MCF 10A (cell line): ENCODE measurements at regions not wholly inside any gene's neighbourhood (a gene's known extent, or its start where the extent isn't known, plus 50 kb on each side); places are given as distances from the start of the nearest gene placed in this dataset.

Experiments used
- BruUV-seq: library from RNA; stranded (reverse); fragments of 400-500 nt; replicated peaks from 2 replicates; lab custom pipeline; 2021; lab: Mats Ljungman, UMichigan
- CTCF ChIA-PET: fragments of 300-600 bp; sonication (Branson Sonifier 250); formaldehyde crosslinking; extraction: SDS; loops from one replicate; lab custom pipeline; 2021; ENCODE audit warnings: antibody characterized with exemption, inconsistent platforms; lab: Yijun Ruan, JAX
- POLR2A ChIA-PET: fragments of 300-600, 350-650 bp; sonication (Branson Sonifier 250); formaldehyde crosslinking; extraction: SDS; loops from one replicate; lab custom pipeline; 2020; ENCODE audit warnings: antibody characterized with exemption, inconsistent platforms; lab: Yijun Ruan, JAX
- DNase-seq: peaks from one replicate; pipeline ENCODE4 v3.0.0-alpha.2; 2018; ENCODE audit not compliant: unreplicated experiment
- H3K27ac Mint-ChIP-seq: one replicate; pipeline ENCODE4 v1.8.0; 2022; ENCODE audit warnings: mild to moderate bottlenecking, low read depth, mixed read lengths; ENCODE audit not compliant: unreplicated experiment
- H3K27me3 Mint-ChIP-seq: one replicate; pipeline ENCODE4 v1.8.0; 2022; ENCODE audit warnings: mixed read lengths; ENCODE audit not compliant: insufficient read depth, unreplicated experiment
- H3K36me3 Mint-ChIP-seq: one replicate; pipeline ENCODE4 v1.8.0; 2022; ENCODE audit warnings: mild to moderate bottlenecking, moderate library complexity, mixed read lengths; ENCODE audit not compliant: insufficient read depth, unreplicated experiment
- H3K4me1 Mint-ChIP-seq: one replicate; pipeline ENCODE4 v1.8.0; 2022; ENCODE audit warnings: mixed read lengths; ENCODE audit not compliant: insufficient read depth, unreplicated experiment
- H3K4me3 Mint-ChIP-seq: one replicate; pipeline ENCODE4 v1.8.0; 2022; ENCODE audit warnings: mild to moderate bottlenecking, moderate library complexity, mixed read lengths; ENCODE audit not compliant: unreplicated experiment
- H3K9me3 Mint-ChIP-seq: one replicate; pipeline ENCODE4 v1.8.0; 2022; ENCODE audit warnings: mixed read lengths; ENCODE audit not compliant: unreplicated experiment
- intact Hi-C: fragments of 100-400 bp; cut with micrococcal nuclease; formaldehyde crosslinking; loops from 2 replicates; pipeline ENCODE4 v1.14.1; 2022
- TF ChIP-seq, protein P1 (sequence below): fragments of 200-600 bp; IDR thresholded peaks from one replicate; pipeline ENCODE4 v1.8.0; 2022; ENCODE audit warnings: antibody characterized with exemption, mild to moderate bottlenecking; ENCODE audit not compliant: unreplicated experiment

DNA sequence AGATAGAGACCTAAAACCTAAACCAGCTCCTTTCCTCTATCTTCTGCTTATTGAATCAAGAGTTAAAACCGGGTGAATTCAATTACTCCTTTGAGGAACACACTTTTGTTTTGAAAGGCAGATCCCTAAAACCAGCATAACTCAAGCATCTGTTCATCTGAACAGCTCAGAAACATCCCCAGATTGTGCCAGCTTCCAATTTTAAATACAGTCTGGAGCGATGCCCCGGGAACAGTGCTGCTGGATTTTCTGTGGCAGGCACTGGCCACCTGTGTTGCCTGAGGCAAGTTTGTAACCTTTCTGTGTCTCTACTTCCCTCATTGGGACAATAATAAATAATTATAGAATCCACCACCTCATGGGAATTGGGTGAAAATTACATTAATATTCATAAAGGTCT lies 281.4 kb upstream of the NFE2L3 start:
- H3K4me1 Mint-ChIP-seq = no peaks in the 10 kb centered on the region
- H3K4me3 Mint-ChIP-seq = no peak overlapping the region
- intact Hi-C loops = no loop called here
- BruUV-seq = no TSS peak
- TF ChIP-seq, protein P1, sequence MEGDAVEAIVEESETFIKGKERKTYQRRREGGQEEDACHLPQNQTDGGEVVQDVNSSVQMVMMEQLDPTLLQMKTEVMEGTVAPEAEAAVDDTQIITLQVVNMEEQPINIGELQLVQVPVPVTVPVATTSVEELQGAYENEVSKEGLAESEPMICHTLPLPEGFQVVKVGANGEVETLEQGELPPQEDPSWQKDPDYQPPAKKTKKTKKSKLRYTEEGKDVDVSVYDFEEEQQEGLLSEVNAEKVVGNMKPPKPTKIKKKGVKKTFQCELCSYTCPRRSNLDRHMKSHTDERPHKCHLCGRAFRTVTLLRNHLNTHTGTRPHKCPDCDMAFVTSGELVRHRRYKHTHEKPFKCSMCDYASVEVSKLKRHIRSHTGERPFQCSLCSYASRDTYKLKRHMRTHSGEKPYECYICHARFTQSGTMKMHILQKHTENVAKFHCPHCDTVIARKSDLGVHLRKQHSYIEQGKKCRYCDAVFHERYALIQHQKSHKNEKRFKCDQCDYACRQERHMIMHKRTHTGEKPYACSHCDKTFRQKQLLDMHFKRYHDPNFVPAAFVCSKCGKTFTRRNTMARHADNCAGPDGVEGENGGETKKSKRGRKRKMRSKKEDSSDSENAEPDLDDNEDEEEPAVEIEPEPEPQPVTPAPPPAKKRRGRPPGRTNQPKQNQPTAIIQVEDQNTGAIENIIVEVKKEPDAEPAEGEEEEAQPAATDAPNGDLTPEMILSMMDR = no peak
- ChIA-PET CTCF (interaction anchor here (1.1 kb wide), 1 partner anchor 9 kb away, joined by 3 read pairs; no protein-coding TSS in a partner anchor), POLR2A (no interaction called here)
- no peak overlapping the region for H3K27ac Mint-ChIP-seq
- H3K9me3 Mint-ChIP-seq = no peaks in the 10 kb centered on the region
- no peak for DNase-seq
- no peaks in the 10 kb centered on the region for H3K36me3 Mint-ChIP-seq
- peaks cover 78% of the 10 kb centered on the region for H3K27me3 Mint-ChIP-seq

DNA sequence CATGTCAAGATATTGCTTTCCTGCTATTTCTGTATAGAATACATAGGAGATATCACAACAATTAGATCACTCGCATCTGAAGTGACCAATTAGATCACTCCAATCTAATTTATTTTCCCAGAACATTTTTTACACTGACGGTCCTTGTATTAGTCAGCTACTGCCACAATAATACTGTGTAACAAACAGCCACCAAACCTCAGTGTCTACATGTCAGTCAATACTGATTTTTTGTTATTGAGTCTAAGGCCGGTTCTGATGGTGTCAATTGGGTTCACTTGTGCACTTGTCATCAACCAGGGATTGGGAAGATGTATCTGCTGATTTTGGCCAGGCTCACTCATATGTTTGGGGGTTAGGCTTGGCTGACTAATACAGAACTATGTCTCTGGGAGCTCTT lies 275.9 kb upstream of the NFE2L3 start:
- no TSS peak for BruUV-seq
- TF ChIP-seq, protein P1 = no peak
- intact Hi-C loops = no loop called here
- DNase-seq = no peak
- CTCF ChIA-PET = interaction anchor here (0.7 kb wide), 1 partner anchor 70 kb away, joined by 3 read pairs; no protein-coding TSS in a partner anchor
- Mint-ChIP-seq H3K4me1 (no peaks in the 10 kb centered on the region), H3K36me3 (no peaks in the 10 kb centered on the region), H3K27me3 (peaks cover 78% of the 10 kb centered on the region), H3K27ac (no peak overlapping the region), H3K4me3 (no peak overlapping the region), H3K9me3 (no peaks in the 10 kb centered on the region)
- POLR2A ChIA-PET = interaction anchor here (0.6 kb wide), 1 partner anchor 16 kb away, joined by 3 read pairs; no protein-coding TSS in a partner anchor

DNA sequence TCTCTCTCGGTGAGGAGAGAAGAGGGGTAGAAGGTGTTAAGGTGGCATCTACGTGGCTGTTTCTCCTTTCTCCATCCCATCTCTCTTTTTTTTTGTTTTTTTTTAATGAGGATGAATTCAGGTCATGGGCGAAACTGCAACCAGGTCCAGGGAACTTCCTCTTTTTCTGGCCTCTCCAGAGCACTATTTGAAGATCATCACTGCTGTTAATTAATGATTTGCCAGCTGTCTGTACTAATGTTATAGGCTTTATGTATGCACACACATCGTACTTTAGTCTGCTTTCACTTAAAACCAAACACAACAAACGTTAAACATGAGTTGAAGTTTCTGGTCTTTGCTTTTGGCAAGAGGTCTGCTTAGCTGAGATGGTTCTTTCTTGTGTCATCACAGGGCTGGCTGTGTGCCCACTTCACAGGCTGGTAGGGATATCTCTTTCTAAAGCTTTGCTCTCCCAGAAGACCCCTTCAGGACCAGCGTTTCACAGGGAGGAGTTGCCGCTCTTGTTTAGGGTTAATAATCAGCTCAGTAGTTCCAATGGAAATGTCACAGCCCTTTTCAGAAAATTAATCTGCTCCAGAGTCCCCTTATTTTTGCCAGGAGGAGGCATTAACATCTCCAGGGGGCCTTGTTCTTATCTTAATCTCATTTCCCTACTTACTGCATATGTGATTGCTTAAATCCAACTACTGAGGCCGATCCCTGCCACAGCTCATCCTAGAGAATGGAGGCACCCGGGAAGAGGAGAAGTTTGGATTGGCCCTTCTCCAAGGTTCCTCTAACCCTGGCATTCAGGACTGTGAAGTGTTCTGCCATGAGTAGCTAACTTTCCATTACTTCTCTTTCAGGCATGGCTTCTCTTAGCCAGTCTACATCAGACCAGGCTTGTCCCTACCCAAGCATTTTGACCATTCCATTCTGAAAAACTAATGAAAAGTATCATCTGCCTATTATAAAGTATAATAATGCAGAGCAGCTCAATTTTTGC lies 273.9 kb upstream of the NFE2L3 start:
- Mint-ChIP-seq H3K4me3 (no peak overlapping the region), H3K27ac (no peak overlapping the region), H3K27me3 (peaks cover 94% of the 10 kb centered on the region), H3K36me3 (no peaks in the 10 kb centered on the region), H3K4me1 (no peaks in the 10 kb centered on the region), H3K9me3 (no peaks in the 10 kb centered on the region)
- CTCF ChIA-PET = interaction anchor here (0.6 to 4.9 kb wide), 3 partner anchors 15 to 1207 kb away, joined by 3 to 25 read pairs (median 4); no protein-coding TSS in a partner anchor
- POLR2A ChIA-PET = interaction anchor here (0.7 kb wide), 1 partner anchor 322 kb away, joined by 4 read pairs; the partner anchor contains the start of gene HNRNPA2B1
- no peak for DNase-seq
- intact Hi-C loops = no loop called here
- TF ChIP-seq, protein P1 = no peak
- BruUV-seq = no TSS peak

DNA sequence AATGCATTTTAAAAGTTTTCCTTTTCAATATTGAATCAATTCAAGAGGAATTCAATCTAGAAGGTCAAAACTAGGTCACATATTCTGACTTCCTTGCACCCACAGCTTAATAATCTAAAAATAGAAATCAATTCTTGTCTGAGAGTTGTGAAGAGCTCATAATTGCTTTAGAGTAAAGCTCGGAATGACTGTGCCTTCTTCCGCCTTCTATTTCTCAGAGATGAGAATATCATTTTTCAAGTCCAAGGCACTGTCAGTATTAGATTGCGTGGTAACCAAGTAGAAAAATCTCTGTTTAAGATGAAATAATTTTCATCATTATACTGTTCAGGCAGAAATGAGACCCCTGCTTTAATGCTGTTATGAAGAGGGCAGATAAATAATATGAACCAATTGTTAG lies 272.2 kb upstream of the NFE2L3 start:
- Mint-ChIP-seq H3K4me1 (no peaks in the 10 kb centered on the region), H3K9me3 (no peaks in the 10 kb centered on the region), H3K27me3 (peaks cover 94% of the 10 kb centered on the region), H3K27ac (no peak overlapping the region), H3K4me3 (no peak overlapping the region), H3K36me3 (no peaks in the 10 kb centered on the region)
- BruUV-seq = no TSS peak
- TF ChIP-seq, protein P1 = no peak
- POLR2A ChIA-PET = interaction anchor here (0.6 kb wide), 1 partner anchor 392 kb away, joined by 3 read pairs; no protein-coding TSS in a partner anchor
- no peak for DNase-seq
- CTCF ChIA-PET = interaction anchor here (0.5 to 4.9 kb wide), 4 partner anchors 10 to 1651 kb away, joined by 3 to 25 read pairs (median 6); no protein-coding TSS in a partner anchor
- intact Hi-C loops = loop anchor here (5.0 kb wide), 1 partner anchor 783 kb away; no protein-coding TSS in a partner anchor
